Neural progenitor cell (in vitro differentiated cells): ENCODE measurements at regions not wholly inside any gene's neighbourhood (a gene's known extent, or its start where the extent isn't known, plus 50 kb on each side); places are given as distances from the start of the nearest gene placed in this dataset.

Experiments
- DNase-seq: peaks from one replicate; pipeline ENCODE4 v3.0.0-alpha.2; 2016; ENCODE audit warnings: low spot score
- H2AFZ ChIP-seq: fragments of 200-600 bp; sonication (generic); replicated peaks from 2 replicates; pipeline ENCODE4 v1.6.1; 2016; ENCODE audit warnings: antibody characterized with exemption
- H3F3A ChIP-seq: fragments of 200-600 bp; sonication (generic); 2 replicates; pipeline ENCODE4 v1.6.1; 2016; ENCODE audit warnings: antibody characterized with exemption, low read depth
- H3K27ac ChIP-seq: fragments of 200-600 bp; sonication (generic); 2 replicates; pipeline ENCODE4 v1.5.1; 2016; ENCODE audit warnings: mild to moderate bottlenecking
- H3K27me3 ChIP-seq: fragments of 200-600 bp; sonication (generic); 2 replicates; pipeline ENCODE4 v1.6.1; 2016; ENCODE audit warnings: mild to moderate bottlenecking, moderate library complexity
- H3K36me3 ChIP-seq: fragments of 200-600 bp; sonication (generic); 2 replicates; pipeline ENCODE4 v1.5.1; 2016
- H3K4me1 ChIP-seq: fragments of 200-600 bp; sonication (generic); 2 replicates; pipeline ENCODE4 v1.6.1; 2016; ENCODE audit warnings: mixed run types
- H3K4me2 ChIP-seq: fragments of 200-600 bp; sonication (generic); 2 replicates; pipeline ENCODE4 v1.6.1; 2016
- H3K4me3 ChIP-seq: fragments of 200-600 bp; sonication (generic); 2 replicates; pipeline ENCODE4 v1.5.1; 2016
- H3K79me2 ChIP-seq: fragments of 200-600 bp; sonication (generic); 2 replicates; pipeline ENCODE4 v1.6.1; 2016; ENCODE audit warnings: low read depth
- H3K9ac ChIP-seq: fragments of 200-600 bp; sonication (generic); 2 replicates; pipeline ENCODE4 v1.6.1; 2016
- H3K9me3 ChIP-seq: fragments of 200-600 bp; sonication (generic); 2 replicates; pipeline ENCODE4 v1.5.1; 2016; ENCODE audit warnings: low read depth
- H4K20me1 ChIP-seq: fragments of 200-600 bp; sonication (generic); 2 replicates; pipeline ENCODE4 v1.6.1; 2016; ENCODE audit warnings: low read depth
- H3K27ac Mint-ChIP-seq: 3 replicates; pipeline ENCODE4 v1.8.0; 2021; ENCODE audit warnings: mixed read lengths
- H3K27me3 Mint-ChIP-seq: 2 replicates; pipeline ENCODE4 v1.8.0; 2022; ENCODE audit warnings: low read depth, mild to moderate bottlenecking, inconsistent platforms, moderate library complexity, mixed read lengths; ENCODE audit not compliant: insufficient read depth
- H3K36me3 Mint-ChIP-seq: 3 replicates; pipeline ENCODE4 v1.8.0; 2021; ENCODE audit warnings: mixed read lengths
- H3K4me1 Mint-ChIP-seq: 3 replicates; pipeline ENCODE4 v1.8.0; 2021; ENCODE audit warnings: mixed read lengths
- H3K4me3 Mint-ChIP-seq: 3 replicates; pipeline ENCODE4 v1.8.0; 2021; ENCODE audit warnings: mild to moderate bottlenecking, moderate library complexity, mixed read lengths
- H3K9me3 Mint-ChIP-seq: 3 replicates; pipeline ENCODE4 v1.8.0; 2020; ENCODE audit warnings: mixed read lengths
- CTCF ChIP-seq: fragments of 200-600 bp; sonication (generic); IDR thresholded peaks from 2 replicates; pipeline ENCODE4 v1.5.1; 2017; ENCODE audit warnings: antibody characterized with exemption, mild to moderate bottlenecking
- EZH2 ChIP-seq: fragments of 200-600 bp; sonication (generic); IDR thresholded peaks from 2 replicates; pipeline ENCODE4 v1.6.1; 2017; ENCODE audit warnings: antibody characterized with exemption, mild to moderate bottlenecking, moderate library complexity
- EZH2phosphoT487 ChIP-seq: fragments of 200-600 bp; sonication (generic); IDR thresholded peaks from 2 replicates; pipeline ENCODE4 v1.6.1; 2017; ENCODE audit warnings: antibody characterized with exemption

- DNase-seq, result no peak
- H3F3A ChIP-seq, result no peaks in the 10 kb centered on the region
- H3K36me3 ChIP-seq, result no peaks in the 10 kb centered on the region
- no peaks in the 10 kb centered on the region for H3K9me3 ChIP-seq
- H3K79me2 ChIP-seq, result no peaks in the 10 kb centered on the region
- Mint-ChIP-seq H3K4me1 (peaks cover 27% of the 10 kb centered on the region), H3K9me3 (peaks cover 6% of the 10 kb centered on the region), H3K36me3 (no peaks in the 10 kb centered on the region), H3K27ac (no peak overlapping the region), H3K27me3 (no peaks in the 10 kb centered on the region), H3K4me3 (no peak overlapping the region)
- TF ChIP-seq EZH2phosphoT487, result no peak
- TF ChIP-seq CTCF, result no peak
- TF ChIP-seq EZH2, result no peak
- no peak overlapping the region for H3K4me2 ChIP-seq
- H3K4me1 ChIP-seq, result no peaks in the 10 kb centered on the region
- H3K27me3 ChIP-seq, result no peaks in the 10 kb centered on the region
- no peak overlapping the region for H3K27ac ChIP-seq
- H4K20me1 ChIP-seq, result no peaks in the 10 kb centered on the region
- no peak overlapping the region for H2AFZ ChIP-seq
- no peak overlapping the region for H3K4me3 ChIP-seq
- no peak overlapping the region for H3K9ac ChIP-seq
These were observed 455.6 kb upstream of the AKR1E2 start for GRCh38 chr10:4370376-4370775.

- no peak overlapping the region for H3K4me2 ChIP-seq
- Mint-ChIP-seq H3K36me3 (no peaks in the 10 kb centered on the region), H3K4me1 (peaks cover 4% of the 10 kb centered on the region), H3K27me3 (no peaks in the 10 kb centered on the region), H3K27ac (no peak overlapping the region), H3K4me3 (no peak overlapping the region), H3K9me3 (no peaks in the 10 kb centered on the region)
- H3F3A ChIP-seq, result no peaks in the 10 kb centered on the region
- no peaks in the 10 kb centered on the region for H3K27me3 ChIP-seq
- TF ChIP-seq CTCF (no peak), EZH2 (no peak), EZH2phosphoT487 (no peak)
- no peak for DNase-seq
- H3K27ac ChIP-seq, result no peak overlapping the region
- H3K9ac ChIP-seq, result no peak overlapping the region
- no peaks in the 10 kb centered on the region for H3K9me3 ChIP-seq
- no peak overlapping the region for H2AFZ ChIP-seq
- H4K20me1 ChIP-seq, result no peaks in the 10 kb centered on the region
- no peak overlapping the region for H3K4me3 ChIP-seq
- no peaks in the 10 kb centered on the region for H3K36me3 ChIP-seq
- no peaks in the 10 kb centered on the region for H3K79me2 ChIP-seq
- H3K4me1 ChIP-seq, result peaks cover 10% of the 10 kb centered on the region
These were observed 464.4 kb upstream of the AKR1E2 start for GRCh38 chr10:4361581-4361980.

GRCh38 chr10:4359003-4359402 is 467.0 kb upstream of the AKR1E2 start:
- Histone ChIP-seq H3K9ac (no peak overlapping the region), H3K79me2 (no peaks in the 10 kb centered on the region), H3K9me3 (no peaks in the 10 kb centered on the region), H3K4me2 (no peak overlapping the region), H4K20me1 (no peaks in the 10 kb centered on the region), H3F3A (no peaks in the 10 kb centered on the region), H3K36me3 (no peaks in the 10 kb centered on the region), H3K4me3 (no peak overlapping the region), H3K27me3 (no peaks in the 10 kb centered on the region), H3K27ac (no peak overlapping the region), H2AFZ (no peak overlapping the region), H3K4me1 (peaks cover 19% of the 10 kb centered on the region)
- Mint-ChIP-seq H3K4me3 (no peak overlapping the region), H3K36me3 (no peaks in the 10 kb centered on the region), H3K9me3 (no peaks in the 10 kb centered on the region), H3K27ac (no peak overlapping the region), H3K27me3 (no peaks in the 10 kb centered on the region), H3K4me1 (peaks cover 9% of the 10 kb centered on the region)
- TF ChIP-seq EZH2phosphoT487, result no peak
- TF ChIP-seq CTCF, result peak; percentile 12
- DNase-seq, result peak; percentile 79

GRCh38 chr10:4357911-4358310 is 468.1 kb upstream of the AKR1E2 start:
- Mint-ChIP-seq H3K27ac (peak overlapping the region; percentile 10), H3K27me3 (no peaks in the 10 kb centered on the region), H3K9me3 (no peaks in the 10 kb centered on the region), H3K4me1 (peaks cover 17% of the 10 kb centered on the region), H3K36me3 (no peaks in the 10 kb centered on the region), H3K4me3 (no peak overlapping the region)
- Histone ChIP-seq H3K4me1 (peaks cover 20% of the 10 kb centered on the region), H3F3A (no peaks in the 10 kb centered on the region), H3K9ac (no peak overlapping the region), H3K36me3 (no peaks in the 10 kb centered on the region), H3K27me3 (no peaks in the 10 kb centered on the region), H3K4me3 (no peak overlapping the region), H3K9me3 (no peaks in the 10 kb centered on the region), H3K27ac (no peak overlapping the region), H3K79me2 (no peaks in the 10 kb centered on the region), H2AFZ (no peak overlapping the region), H3K4me2 (no peak overlapping the region), H4K20me1 (no peaks in the 10 kb centered on the region)
- DNase-seq, result no peak
- no peak for TF ChIP-seq EZH2
- no peak for TF ChIP-seq EZH2phosphoT487
- TF ChIP-seq CTCF, result no peak
